CD8-positive, alpha-beta memory T cell (primary cell): ENCODE measurements at regions not wholly inside any gene's neighbourhood (a gene's known extent, or its start where the extent isn't known, plus 50 kb on each side); places are given as distances from the start of the nearest gene placed in this dataset.

Experiments used
- CTCF ChIA-PET: fragments of 350-600 bp; sonication (Branson Sonifier 250); formaldehyde crosslinking; loops from one replicate; lab custom pipeline; 2021; ENCODE audit warnings: antibody characterized with exemption; lab: Charles Lee
- POLR2A ChIA-PET: fragments of 350-600 bp; sonication (Branson Sonifier 250); formaldehyde crosslinking; loops from one replicate; lab custom pipeline; 2021; ENCODE audit warnings: antibody characterized with exemption; lab: Charles Lee
- DNase-seq, 5 donors: peaks; one replicate each; pipeline versions ENCODE4 v3.0.0 to v3.0.0-alpha.2; 2020 to 2022; ENCODE audit warnings: mixed read lengths in 1 of 5
- H3K27ac ChIP-seq: one replicate; pipeline ENCODE4 v1.7.0; 2013; ENCODE audit warnings: low read depth, mild to moderate bottlenecking, low read length, moderate library complexity
- H3K27me3 ChIP-seq: 2 replicates; pipeline ENCODE4 v1.7.0; 2013; ENCODE audit warnings: low read length, mild to moderate bottlenecking; ENCODE audit not compliant: insufficient read depth, poor library complexity, severe bottlenecking
- H3K36me3 ChIP-seq: 2 replicates; pipeline ENCODE4 v1.7.0; 2013; ENCODE audit warnings: mild to moderate bottlenecking, low read length, moderate library complexity; ENCODE audit not compliant: insufficient read depth
- H3K4me1 ChIP-seq: 2 replicates; pipeline ENCODE4 v1.7.0; 2013; ENCODE audit warnings: mild to moderate bottlenecking, low read length, moderate library complexity; ENCODE audit not compliant: insufficient read depth
- H3K4me3 ChIP-seq: 2 replicates; pipeline ENCODE4 v1.7.0; 2013; ENCODE audit warnings: mild to moderate bottlenecking, low read length
- H3K9me3 ChIP-seq: 2 replicates; pipeline ENCODE4 v1.7.0; 2013; ENCODE audit warnings: mild to moderate bottlenecking, low read length
- H3K27ac Mint-ChIP-seq, 8 donors: one replicate each; pipeline ENCODE4 v1.8.0; 2020 to 2021; ENCODE audit warnings: mixed read lengths in 8 of 8, mild to moderate bottlenecking in 6 of 8, inconsistent platforms in 3 of 8, moderate library complexity in 3 of 8
- H3K27me3 Mint-ChIP-seq, 2 donors: one replicate each; pipeline ENCODE4 v1.8.0; 2020 to 2021; ENCODE audit warnings: mixed read lengths in 2 of 2, mild to moderate bottlenecking in 1 of 2, moderate library complexity in 1 of 2
- H3K36me3 Mint-ChIP-seq, 3 donors: one replicate each; pipeline ENCODE4 v1.8.0; 2020 to 2021; ENCODE audit warnings: mixed read lengths in 3 of 3, inconsistent platforms in 1 of 3, mild to moderate bottlenecking in 1 of 3
- H3K4me1 Mint-ChIP-seq, 3 donors: one replicate each; pipeline ENCODE4 v1.8.0; 2020 to 2021; ENCODE audit warnings: mixed read lengths in 3 of 3, inconsistent platforms in 1 of 3, mild to moderate bottlenecking in 1 of 3
- H3K4me3 Mint-ChIP-seq, 7 donors: one replicate each; pipeline ENCODE4 v1.8.0; 2020 to 2021; ENCODE audit warnings: mixed read lengths in 7 of 7, mild to moderate bottlenecking in 6 of 7, moderate library complexity in 4 of 7, inconsistent platforms in 2 of 7
- H3K9me3 Mint-ChIP-seq, 5 donors: one replicate each; pipeline ENCODE4 v1.8.0; 2020 to 2022; ENCODE audit warnings: mixed read lengths in 5 of 5, mild to moderate bottlenecking in 3 of 5, moderate library complexity in 2 of 5, inconsistent platforms in 1 of 5

DNA sequence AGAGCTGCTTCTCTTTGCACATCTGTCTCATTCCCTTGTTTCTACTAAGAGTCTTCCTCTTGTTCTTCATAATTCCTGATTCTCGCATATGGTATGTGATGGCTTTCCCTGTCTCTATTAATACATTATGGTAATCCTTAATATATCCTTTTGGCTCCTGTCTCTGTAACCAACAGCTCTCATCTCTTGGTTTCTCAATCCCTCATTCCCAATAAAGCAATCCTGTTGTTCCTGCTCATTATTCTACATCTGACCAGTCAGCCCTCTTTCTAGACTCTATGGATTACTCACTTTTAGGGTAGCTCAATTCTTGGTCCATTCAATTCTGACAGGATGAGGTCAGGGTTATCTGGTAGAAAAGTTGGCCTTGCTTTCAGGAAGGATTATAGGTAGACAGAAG, 349.9 kb downstream of the LRIG3 start:
- Histone ChIP-seq H3K4me1 (no peaks in the 10 kb centered on the region), H3K27me3 (no peaks in the 10 kb centered on the region), H3K9me3 (no peaks in the 10 kb centered on the region), H3K4me3 (no peak overlapping the region), H3K27ac (no peak overlapping the region), H3K36me3 (no peaks in the 10 kb centered on the region)
- ChIA-PET CTCF (no interaction called here), POLR2A (no interaction called here)
- H3K9me3 Mint-ChIP-seq: peaks cover 0 to 5% (median 2%) of the 10 kb centered on the region in 5 donors
- H3K36me3 Mint-ChIP-seq: no peaks in the 10 kb centered on the region
- no peak overlapping the region for H3K27ac Mint-ChIP-seq
- no peaks in the 10 kb centered on the region for H3K4me1 Mint-ChIP-seq
- no peaks in the 10 kb centered on the region for H3K27me3 Mint-ChIP-seq
- DNase-seq: no peak
- no peak overlapping the region for H3K4me3 Mint-ChIP-seq

- Mint-ChIP-seq H3K4me3 (no peak overlapping the region), H3K27me3 (peaks cover 0 to 3% of the 10 kb centered on the region in 2 donors), H3K9me3 (peaks cover 0 to 8% (median 2%) of the 10 kb centered on the region in 5 donors), H3K27ac (no peak overlapping the region), H3K36me3 (no peaks in the 10 kb centered on the region), H3K4me1 (no peaks in the 10 kb centered on the region)
- Histone ChIP-seq H3K4me1 (no peaks in the 10 kb centered on the region), H3K36me3 (no peaks in the 10 kb centered on the region), H3K27me3 (no peaks in the 10 kb centered on the region), H3K27ac (no peak overlapping the region), H3K9me3 (no peaks in the 10 kb centered on the region), H3K4me3 (no peak overlapping the region)
- ChIA-PET CTCF (no interaction called here), POLR2A (no interaction called here)
- no peak for DNase-seq
Measured at GRCh38 chr12:58575256-58575655, 345.0 kb downstream of the LRIG3 start.

DNA sequence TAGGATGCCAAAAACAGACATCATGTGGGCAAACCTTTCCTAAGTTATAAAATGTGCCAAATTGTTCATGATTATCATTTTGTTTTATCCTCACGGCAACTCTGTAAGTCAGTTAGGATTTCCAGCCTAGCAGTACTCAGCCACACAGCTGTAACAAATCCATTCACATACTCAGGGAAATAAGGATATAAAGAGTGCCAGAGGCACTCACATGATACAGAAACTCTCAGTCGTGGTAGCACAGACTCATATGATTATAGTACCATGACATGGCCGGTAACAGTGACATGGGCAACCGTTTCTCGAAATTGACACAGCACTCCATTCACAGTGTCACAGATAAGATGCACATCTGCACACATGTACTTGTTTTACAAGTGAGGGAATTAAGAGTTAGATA, 344.2 kb downstream of the LRIG3 start:
- Histone ChIP-seq H3K27ac (no peak overlapping the region), H3K9me3 (no peaks in the 10 kb centered on the region), H3K4me1 (no peaks in the 10 kb centered on the region), H3K36me3 (no peaks in the 10 kb centered on the region), H3K4me3 (no peak overlapping the region), H3K27me3 (no peaks in the 10 kb centered on the region)
- ChIA-PET POLR2A (no interaction called here), CTCF (no interaction called here)
- Mint-ChIP-seq H3K9me3 (peaks cover 0 to 8% (median 0%) of the 10 kb centered on the region in 5 donors), H3K27me3 (peaks cover 0 to 3% of the 10 kb centered on the region in 2 donors), H3K27ac (no peak overlapping the region), H3K36me3 (no peaks in the 10 kb centered on the region), H3K4me3 (no peak overlapping the region), H3K4me1 (no peaks in the 10 kb centered on the region)
- DNase-seq: no peak

- no peak overlapping the region for H3K4me3 ChIP-seq
- ChIA-PET POLR2A (no interaction called here), CTCF (no interaction called here)
- H3K9me3 ChIP-seq: no peaks in the 10 kb centered on the region
- no peaks in the 10 kb centered on the region for H3K4me1 ChIP-seq
- H3K27ac Mint-ChIP-seq: no peak overlapping the region
- H3K36me3 Mint-ChIP-seq: no peaks in the 10 kb centered on the region
- no peak overlapping the region for H3K4me3 Mint-ChIP-seq
- H3K27me3 ChIP-seq: no peaks in the 10 kb centered on the region
- no peaks in the 10 kb centered on the region for H3K36me3 ChIP-seq
- H3K9me3 Mint-ChIP-seq: peaks cover 0 to 8% (median 0%) of the 10 kb centered on the region in 5 donors
- no peaks in the 10 kb centered on the region for H3K4me1 Mint-ChIP-seq
- peaks cover 0 to 3% of the 10 kb centered on the region in 2 donors for H3K27me3 Mint-ChIP-seq
- DNase-seq: no peak
- H3K27ac ChIP-seq: no peak overlapping the region
Measured at GRCh38 chr12:58576916-58577315, 343.4 kb downstream of the LRIG3 start.

DNA sequence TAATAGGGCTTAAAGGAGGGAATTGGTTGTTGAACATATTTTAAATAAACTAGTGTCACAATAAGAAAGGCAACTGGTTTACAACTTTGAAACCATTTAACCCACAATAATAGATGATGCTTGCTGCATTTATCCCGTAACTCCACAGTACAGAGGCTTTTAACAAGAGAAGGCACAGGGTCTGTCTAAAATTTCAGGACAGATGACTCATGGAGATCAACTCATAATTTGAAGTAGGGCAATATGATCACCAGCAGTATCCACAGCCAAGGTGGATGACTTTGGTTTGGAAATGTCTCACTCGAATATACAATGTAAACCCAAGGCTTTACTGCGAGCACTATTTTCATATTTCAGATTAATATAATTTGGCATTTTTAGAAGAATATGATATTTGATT, 340.2 kb downstream of the LRIG3 start:
- Histone ChIP-seq H3K4me1 (no peaks in the 10 kb centered on the region), H3K27me3 (no peaks in the 10 kb centered on the region), H3K27ac (no peak overlapping the region), H3K4me3 (no peak overlapping the region), H3K9me3 (no peaks in the 10 kb centered on the region), H3K36me3 (no peaks in the 10 kb centered on the region)
- peaks cover 0 to 8% (median 4%) of the 10 kb centered on the region in 5 donors for H3K9me3 Mint-ChIP-seq
- no peaks in the 10 kb centered on the region for H3K36me3 Mint-ChIP-seq
- no peak overlapping the region for H3K4me3 Mint-ChIP-seq
- H3K4me1 Mint-ChIP-seq: no peaks in the 10 kb centered on the region
- DNase-seq: no peak
- ChIA-PET CTCF (no interaction called here), POLR2A (no interaction called here)
- H3K27me3 Mint-ChIP-seq: peaks cover 0 to 3% of the 10 kb centered on the region in 2 donors
- H3K27ac Mint-ChIP-seq: no peak overlapping the region

DNA sequence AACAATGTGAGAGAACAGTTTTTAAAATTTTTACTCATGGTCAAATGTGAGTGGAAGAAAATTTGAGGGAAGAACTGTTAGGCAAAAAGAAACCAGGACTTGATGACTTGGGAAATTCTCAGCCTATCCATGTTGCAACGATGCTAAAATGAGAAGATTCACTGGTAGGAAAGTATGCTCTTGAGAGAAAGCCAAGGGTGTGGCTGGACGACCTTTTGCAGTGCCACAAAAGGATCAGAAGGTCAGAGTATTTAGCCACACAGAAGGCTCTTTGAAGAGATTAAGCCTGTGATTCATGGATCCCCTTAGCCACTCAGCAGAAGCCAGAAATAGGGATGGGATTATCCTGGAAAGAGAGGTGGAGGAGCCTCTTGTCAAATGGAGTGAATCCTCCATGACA, 336.8 kb downstream of the LRIG3 start:
- Mint-ChIP-seq H3K27ac (no peak overlapping the region), H3K9me3 (peaks cover 0 to 9% (median 4%) of the 10 kb centered on the region in 5 donors), H3K36me3 (no peaks in the 10 kb centered on the region), H3K27me3 (peaks cover 0 to 3% of the 10 kb centered on the region in 2 donors), H3K4me1 (no peaks in the 10 kb centered on the region), H3K4me3 (no peak overlapping the region)
- H3K9me3 ChIP-seq: no peaks in the 10 kb centered on the region
- no peaks in the 10 kb centered on the region for H3K36me3 ChIP-seq
- no peaks in the 10 kb centered on the region for H3K4me1 ChIP-seq
- ChIA-PET POLR2A (no interaction called here), CTCF (no interaction called here)
- H3K4me3 ChIP-seq: no peak overlapping the region
- H3K27me3 ChIP-seq: no peaks in the 10 kb centered on the region
- no peak overlapping the region for H3K27ac ChIP-seq
- no peak for DNase-seq

GRCh38 chr12:58583940-58584339, 336.4 kb downstream of the LRIG3 start:
- no peak overlapping the region for H3K27ac ChIP-seq
- Mint-ChIP-seq H3K27me3 (peaks cover 0 to 3% of the 10 kb centered on the region in 2 donors), H3K4me3 (no peak overlapping the region), H3K36me3 (no peaks in the 10 kb centered on the region), H3K27ac (no peak overlapping the region), H3K4me1 (no peaks in the 10 kb centered on the region), H3K9me3 (peaks cover 0 to 9% (median 4%) of the 10 kb centered on the region in 5 donors)
- no peaks in the 10 kb centered on the region for H3K9me3 ChIP-seq
- no peak overlapping the region for H3K4me3 ChIP-seq
- no peaks in the 10 kb centered on the region for H3K4me1 ChIP-seq
- H3K36me3 ChIP-seq: no peaks in the 10 kb centered on the region
- no peak for DNase-seq
- ChIA-PET CTCF (no interaction called here), POLR2A (no interaction called here)
- no peaks in the 10 kb centered on the region for H3K27me3 ChIP-seq

DNA sequence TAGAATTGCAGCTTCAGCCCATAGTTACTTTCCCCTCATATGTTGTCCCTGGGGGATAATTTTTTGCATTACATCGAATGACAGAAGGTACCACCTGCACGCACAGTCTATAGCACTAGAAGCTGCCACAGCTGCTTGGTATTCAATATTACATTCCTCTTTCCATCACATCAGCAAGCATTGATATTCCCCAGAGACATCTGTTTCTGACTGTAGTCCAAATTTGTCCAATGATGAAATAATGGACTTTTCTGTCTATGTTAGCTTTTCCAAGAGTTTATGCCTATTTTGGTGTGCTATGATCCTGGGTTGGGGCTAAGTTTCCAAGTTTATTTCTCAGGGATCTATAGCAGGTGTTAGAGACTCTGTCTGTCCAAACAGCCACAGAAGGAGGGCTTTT, 335.4 kb downstream of the LRIG3 start:
- Histone ChIP-seq H3K9me3 (no peaks in the 10 kb centered on the region), H3K27me3 (no peaks in the 10 kb centered on the region), H3K4me1 (no peaks in the 10 kb centered on the region), H3K4me3 (no peak overlapping the region), H3K27ac (no peak overlapping the region), H3K36me3 (no peaks in the 10 kb centered on the region)
- no peak for DNase-seq
- Mint-ChIP-seq H3K27me3 (peaks cover 0 to 3% of the 10 kb centered on the region in 2 donors), H3K36me3 (no peaks in the 10 kb centered on the region), H3K27ac (no peak overlapping the region), H3K4me1 (no peaks in the 10 kb centered on the region), H3K9me3 (peaks cover 0 to 7% (median 0%) of the 10 kb centered on the region in 5 donors), H3K4me3 (no peak overlapping the region)
- ChIA-PET POLR2A (no interaction called here), CTCF (no interaction called here)

GRCh38 chr12:58586762-58587161, 333.5 kb downstream of the LRIG3 start:
- CTCF ChIA-PET: no interaction called here
- H3K36me3 Mint-ChIP-seq: no peaks in the 10 kb centered on the region
- H3K27ac Mint-ChIP-seq: no peak overlapping the region
- H3K27me3 ChIP-seq: no peaks in the 10 kb centered on the region
- H3K4me1 Mint-ChIP-seq: no peaks in the 10 kb centered on the region
- no peak for DNase-seq
- peaks cover 0 to 7% (median 0%) of the 10 kb centered on the region in 5 donors for H3K9me3 Mint-ChIP-seq
- no peaks in the 10 kb centered on the region for H3K4me1 ChIP-seq
- POLR2A ChIA-PET: no interaction called here
- H3K4me3 ChIP-seq: no peak overlapping the region
- no peaks in the 10 kb centered on the region for H3K9me3 ChIP-seq
- no peak overlapping the region for H3K4me3 Mint-ChIP-seq
- no peak overlapping the region for H3K27ac ChIP-seq
- no peaks in the 10 kb centered on the region for H3K36me3 ChIP-seq
- H3K27me3 Mint-ChIP-seq: no peaks in the 10 kb centered on the region
